Mesodermal cell (in vitro differentiated cells): ENCODE measurements at regions not wholly inside any gene's neighbourhood (a gene's known extent, or its start where the extent isn't known, plus 50 kb on each side); places are given as distances from the start of the nearest gene placed in this dataset.
"Not testable (repeated sequence)": the region's sequence is repeated elsewhere in the genome, so short reads cannot be mapped to it uniquely, and the experiment has no call there.

ENCODE experiments used
- H3K27ac ChIP-seq: 2 replicates; pipeline ENCODE4 v1.7.0; 2013; ENCODE audit warnings: mild to moderate bottlenecking, low read depth, low read length, moderate library complexity; ENCODE audit not compliant: severe bottlenecking
- H3K36me3 ChIP-seq: 2 replicates; pipeline ENCODE4 v1.7.1; 2013; ENCODE audit warnings: mild to moderate bottlenecking, low read length, moderate library complexity; ENCODE audit not compliant: control insufficient read depth, insufficient read depth
- H3K4me1 ChIP-seq: one replicate; pipeline ENCODE4 v1.7.1; 2013; ENCODE audit warnings: mild to moderate bottlenecking, low read length; ENCODE audit not compliant: insufficient read depth, control insufficient read depth, poor library complexity, severe bottlenecking
- H3K4me3 ChIP-seq: 2 replicates; pipeline ENCODE4 v1.7.0; 2013; ENCODE audit warnings: low read length, control low read depth, mild to moderate bottlenecking; ENCODE audit not compliant: insufficient read depth, poor library complexity, severe bottlenecking; ENCODE audit errors: extremely low read depth
- H3K9me3 ChIP-seq: 2 replicates; pipeline ENCODE4 v1.7.1; 2013; ENCODE audit warnings: mild to moderate bottlenecking, low read length, moderate library complexity; ENCODE audit not compliant: control insufficient read depth
- WGBS, 2 experiments: methylation state at CpG; one replicate each; pipeline ENCODE4 v1.1.5; 2013; ENCODE audit warnings: missing lambda C conversion rate in 2 of 2; ENCODE audit not compliant: insufficient coverage in 2 of 2; 5-methylcytosine and 5-hydroxymethylcytosine counted together

- 71 to 100% methylated on average over 1 to 2 of the region's 3 CpGs for WGBS, 2 experiments
- H3K4me3 ChIP-seq = no peak overlapping the region
- no peaks in the 10 kb centered on the region for H3K9me3 ChIP-seq
- H3K27ac ChIP-seq = no peak overlapping the region
- H3K36me3 ChIP-seq = no peaks in the 10 kb centered on the region
- H3K4me1 ChIP-seq = peaks cover 4% of the 10 kb centered on the region
These were observed 190.1 kb upstream of the ZNF217 start for GRCh38 chr20:53783768-53784167.

- Histone ChIP-seq H3K27ac (no peak overlapping the region), H3K4me3 (no peak overlapping the region), H3K4me1 (peaks cover 4% of the 10 kb centered on the region), H3K36me3 (no peaks in the 10 kb centered on the region), H3K9me3 (no peaks in the 10 kb centered on the region)
- 91 to 100% methylated on average over 1 of the region's 4 CpGs for WGBS, 2 experiments
These were observed 189.1 kb upstream of the ZNF217 start for GRCh38 chr20:53782612-53783246.

GRCh38 chr20:53779822-53780221 is 186.2 kb upstream of the ZNF217 start:
- whole genome bisulfite sequencing, 2 experiments = no CpG with 5 or more reads among the region's 1 CpG

GRCh38 chr20:53778736-53779135 is 185.1 kb upstream of the ZNF217 start:
- Histone ChIP-seq H3K4me1 (peaks cover 5% of the 10 kb centered on the region), H3K36me3 (no peaks in the 10 kb centered on the region)
- 92 to 95% methylated on average over 4 to 6 of the region's 7 CpGs for WGBS, 2 experiments

More at GRCh38 chr20:53779822-53780221, 186.2 kb upstream of the ZNF217 start:
- Histone ChIP-seq H3K27ac (no peak overlapping the region), H3K4me3 (no peak overlapping the region), H3K4me1 (peaks cover 3% of the 10 kb centered on the region), H3K36me3 (no peaks in the 10 kb centered on the region), H3K9me3 (no peaks in the 10 kb centered on the region)

GRCh38 chr20:53778041-53778516 is 184.4 kb upstream of the ZNF217 start:
- no peak overlapping the region for H3K27ac ChIP-seq
- H3K36me3 ChIP-seq = no peaks in the 10 kb centered on the region
- H3K4me3 ChIP-seq = no peak overlapping the region
- 93 to 94% methylated on average over 8 to 9 of the region's 9 CpGs for WGBS, 2 experiments
- H3K9me3 ChIP-seq = no peaks in the 10 kb centered on the region
- peaks cover 9% of the 10 kb centered on the region for H3K4me1 ChIP-seq

More at GRCh38 chr20:53778736-53779135, 185.1 kb upstream of the ZNF217 start:
- no peaks in the 10 kb centered on the region for H3K9me3 ChIP-seq
- no peak overlapping the region for H3K27ac ChIP-seq
- no peak overlapping the region for H3K4me3 ChIP-seq

GRCh38 chr20:53777402-53777801 is 183.8 kb upstream of the ZNF217 start:
- not testable (repeated sequence) for H3K4me3 ChIP-seq, H3K36me3 ChIP-seq, H3K9me3 ChIP-seq, H3K4me1 ChIP-seq, H3K27ac ChIP-seq
- WGBS, 2 experiments = 94 to 100% methylated on average over 1 to 3 of the region's 7 CpGs

- no peaks in the 10 kb centered on the region for H3K36me3 ChIP-seq
These were observed 183.2 kb upstream of the ZNF217 start for GRCh38 chr20:53776858-53777257.

GRCh38 chr20:53774461-53775203 is 181.0 kb upstream of the ZNF217 start:
- Histone ChIP-seq H3K4me1 (peaks cover 9% of the 10 kb centered on the region), H3K36me3 (no peaks in the 10 kb centered on the region), H3K27ac (no peak overlapping the region), H3K4me3 (no peak overlapping the region), H3K9me3 (no peaks in the 10 kb centered on the region)
- 90 to 94% methylated on average over 8 to 9 of the region's 9 CpGs for WGBS, 2 experiments

More at GRCh38 chr20:53776858-53777257, 183.2 kb upstream of the ZNF217 start:
- Histone ChIP-seq H3K27ac (no peak overlapping the region), H3K9me3 (no peaks in the 10 kb centered on the region), H3K4me3 (no peak overlapping the region), H3K4me1 (peaks cover 9% of the 10 kb centered on the region)
- 76 to 86% methylated on average over 2 to 3 of the region's 5 CpGs for WGBS, 2 experiments

GRCh38 chr20:53773792-53774401 is 180.3 kb upstream of the ZNF217 start:
- no peaks in the 10 kb centered on the region for H3K9me3 ChIP-seq
- H3K4me3 ChIP-seq = no peak overlapping the region
- no peak overlapping the region for H3K27ac ChIP-seq
- no peaks in the 10 kb centered on the region for H3K36me3 ChIP-seq
- H3K4me1 ChIP-seq = peaks cover 9% of the 10 kb centered on the region
- WGBS, 2 experiments = no CpG with 5 or more reads among the region's 1 CpG

- H3K4me1 ChIP-seq, H3K27ac ChIP-seq, H3K4me3 ChIP-seq, H3K9me3 ChIP-seq, H3K36me3 ChIP-seq: not testable (repeated sequence)
- WGBS, 2 experiments = 80 to 87% methylated on average over 4 to 5 of the region's 10 CpGs
These were observed 179.6 kb upstream of the ZNF217 start for GRCh38 chr20:53773066-53773791.
